HEK293 (cell line): ENCODE measurements at regions not wholly inside any gene's neighbourhood (a gene's known extent, or its start where the extent isn't known, plus 50 kb on each side); places are given as distances from the start of the nearest gene placed in this dataset.

Experiments used
- CTCF ChIP-seq: fragments of 450-650 bp; formaldehyde crosslinking; IDR thresholded peaks from 2 replicates; pipeline ENCODE4 v1.5.1; 2016; ENCODE audit warnings: missing biosample characterization, missing genetic modification characterization
- KLF7 ChIP-seq: fragments of 450-650 bp; formaldehyde crosslinking; IDR thresholded peaks from 2 replicates; pipeline ENCODE4 v1.5.1; 2016; ENCODE audit warnings: missing biosample characterization, missing genetic modification characterization, borderline replicate concordance
- YY1 ChIP-seq: fragments of 450-650 bp; formaldehyde crosslinking; IDR thresholded peaks from 2 replicates; pipeline ENCODE4 v1.5.1; 2018; ENCODE audit warnings: missing biosample characterization, missing genetic modification characterization
- ZBTB1 ChIP-seq: fragments of 450-650 bp; formaldehyde crosslinking; IDR thresholded peaks from 2 replicates; pipeline ENCODE4 v1.5.1; 2016; ENCODE audit warnings: missing biosample characterization, missing genetic modification characterization
- ZNF341 ChIP-seq: fragments of 450-650 bp; formaldehyde crosslinking; IDR thresholded peaks from 2 replicates; pipeline ENCODE4; 2016; ENCODE audit warnings: low read depth, missing biosample characterization, missing genetic modification characterization
- ZNF791 ChIP-seq: fragments of 450-650 bp; formaldehyde crosslinking; IDR thresholded peaks from 2 replicates; pipeline ENCODE4 v1.5.1; 2016; ENCODE audit warnings: missing biosample characterization, missing genetic modification characterization

- TF ChIP-seq ZNF341 (tag by site-specific recombination) (no peak), ZNF791 (tag by site-specific recombination) (no peak), KLF7 (no peak), YY1 (tag by site-specific recombination) (no peak), CTCF (no peak), ZBTB1 (tag by site-specific recombination) (no peak)
Observed at GRCh38 chr3:182300266-182300665, 493.0 kb upstream of the ATP11B start.
